Mesodermal cell (in vitro differentiated cells): ENCODE measurements at regions not wholly inside any gene's neighbourhood (a gene's known extent, or its start where the extent isn't known, plus 50 kb on each side); places are given as distances from the start of the nearest gene placed in this dataset.
"Not testable (repeated sequence)": the region's sequence is repeated elsewhere in the genome, so short reads cannot be mapped to it uniquely, and the experiment has no call there.

Source experiments
- H3K27ac ChIP-seq: 2 replicates; pipeline ENCODE4 v1.7.0; 2013; ENCODE audit warnings: mild to moderate bottlenecking, low read depth, low read length, moderate library complexity; ENCODE audit not compliant: severe bottlenecking
- H3K36me3 ChIP-seq: 2 replicates; pipeline ENCODE4 v1.7.1; 2013; ENCODE audit warnings: mild to moderate bottlenecking, low read length, moderate library complexity; ENCODE audit not compliant: control insufficient read depth, insufficient read depth
- H3K4me1 ChIP-seq: one replicate; pipeline ENCODE4 v1.7.1; 2013; ENCODE audit warnings: mild to moderate bottlenecking, low read length; ENCODE audit not compliant: insufficient read depth, control insufficient read depth, poor library complexity, severe bottlenecking
- H3K4me3 ChIP-seq: 2 replicates; pipeline ENCODE4 v1.7.0; 2013; ENCODE audit warnings: low read length, control low read depth, mild to moderate bottlenecking; ENCODE audit not compliant: insufficient read depth, poor library complexity, severe bottlenecking; ENCODE audit errors: extremely low read depth
- H3K9me3 ChIP-seq: 2 replicates; pipeline ENCODE4 v1.7.1; 2013; ENCODE audit warnings: mild to moderate bottlenecking, low read length, moderate library complexity; ENCODE audit not compliant: control insufficient read depth
- whole genome bisulfite sequencing, 2 experiments: methylation state at CpG; one replicate each; pipeline ENCODE4 v1.1.5; 2013; ENCODE audit warnings: missing lambda C conversion rate in 2 of 2; ENCODE audit not compliant: insufficient coverage in 2 of 2; 5-methylcytosine and 5-hydroxymethylcytosine counted together

DNA sequence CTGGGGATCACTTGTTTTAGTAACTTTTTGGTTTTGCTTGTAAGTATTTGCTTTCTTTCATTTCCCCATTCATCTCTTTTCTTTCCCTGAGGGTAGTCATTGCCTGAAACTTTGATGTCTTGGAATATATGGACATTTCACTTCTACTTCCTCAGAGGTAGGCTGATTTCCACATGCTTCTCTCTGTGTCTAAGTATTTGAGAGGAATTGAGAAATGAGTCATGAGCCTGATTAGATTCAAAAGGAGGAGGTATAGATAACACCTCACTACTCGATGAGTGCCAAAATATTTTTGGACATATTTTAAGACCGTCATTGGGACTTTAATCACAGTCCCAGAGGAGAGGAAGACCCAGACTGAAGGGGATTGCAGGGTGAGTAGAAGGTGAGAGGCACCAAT, 480.1 kb upstream of the SGO1 start:
- WGBS, 2 experiments: no CpG with 5 or more reads among the region's 2 CpGs
- peaks cover 7% of the 10 kb centered on the region for H3K4me1 ChIP-seq

DNA sequence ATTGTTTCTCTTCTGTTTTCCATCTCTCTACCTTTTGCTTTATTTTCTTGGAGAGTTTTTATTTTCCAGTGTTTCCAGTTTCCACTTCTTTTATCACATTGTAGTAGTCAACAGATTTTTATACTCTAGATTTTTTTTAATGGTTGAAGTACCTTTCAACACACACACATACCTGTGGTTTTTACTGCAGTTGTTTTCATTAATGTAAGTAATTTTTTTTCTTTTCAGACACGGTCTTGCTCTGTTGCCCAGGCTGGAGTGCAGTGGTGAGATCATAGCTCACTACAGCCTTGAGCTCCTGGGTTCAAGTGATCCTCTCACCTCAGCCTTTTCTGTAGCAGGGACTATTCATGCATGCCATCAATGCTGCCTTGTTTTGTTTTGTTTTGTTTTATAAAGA, 472.5 kb upstream of the SGO1 start:
- WGBS, 2 experiments: 86% methylated on average over 1 of the region's 1 CpG; no CpG with 5 or more reads in 1 of the 2 experiments
- Histone ChIP-seq H3K27ac (no peak overlapping the region), H3K36me3 (no peaks in the 10 kb centered on the region), H3K4me1 (no peaks in the 10 kb centered on the region), H3K4me3 (no peak overlapping the region), H3K9me3 (no peaks in the 10 kb centered on the region)

More for the DNA sequence above, 480.1 kb upstream of the SGO1 start:
- no peak overlapping the region for H3K4me3 ChIP-seq
- no peaks in the 10 kb centered on the region for H3K36me3 ChIP-seq
- H3K9me3 ChIP-seq: no peaks in the 10 kb centered on the region
- no peak overlapping the region for H3K27ac ChIP-seq

DNA sequence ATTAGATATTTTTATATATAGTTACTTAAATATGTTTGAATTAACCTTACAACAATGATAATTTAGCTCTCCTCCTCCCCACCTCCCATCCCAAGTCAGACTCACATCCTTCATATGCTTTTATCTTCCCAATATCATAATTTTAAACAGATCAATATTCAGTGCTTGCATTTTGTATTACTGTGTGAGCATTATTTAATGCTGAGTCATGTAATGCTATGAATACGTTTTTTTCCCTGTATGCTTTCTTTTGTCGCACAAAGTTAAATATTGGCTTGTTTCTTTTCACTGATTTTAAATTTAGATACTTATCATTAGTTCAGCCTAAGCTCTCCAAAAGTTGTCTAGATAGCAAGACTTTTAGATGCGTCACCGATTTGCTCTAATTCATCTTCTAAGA, 471.6 kb upstream of the SGO1 start:
- no peak overlapping the region for H3K27ac ChIP-seq
- no peaks in the 10 kb centered on the region for H3K36me3 ChIP-seq
- H3K9me3 ChIP-seq: no peaks in the 10 kb centered on the region
- 89 to 100% methylated on average over 2 to 3 of the region's 4 CpGs for WGBS, 2 experiments
- H3K4me3 ChIP-seq: no peak overlapping the region
- no peaks in the 10 kb centered on the region for H3K4me1 ChIP-seq

DNA sequence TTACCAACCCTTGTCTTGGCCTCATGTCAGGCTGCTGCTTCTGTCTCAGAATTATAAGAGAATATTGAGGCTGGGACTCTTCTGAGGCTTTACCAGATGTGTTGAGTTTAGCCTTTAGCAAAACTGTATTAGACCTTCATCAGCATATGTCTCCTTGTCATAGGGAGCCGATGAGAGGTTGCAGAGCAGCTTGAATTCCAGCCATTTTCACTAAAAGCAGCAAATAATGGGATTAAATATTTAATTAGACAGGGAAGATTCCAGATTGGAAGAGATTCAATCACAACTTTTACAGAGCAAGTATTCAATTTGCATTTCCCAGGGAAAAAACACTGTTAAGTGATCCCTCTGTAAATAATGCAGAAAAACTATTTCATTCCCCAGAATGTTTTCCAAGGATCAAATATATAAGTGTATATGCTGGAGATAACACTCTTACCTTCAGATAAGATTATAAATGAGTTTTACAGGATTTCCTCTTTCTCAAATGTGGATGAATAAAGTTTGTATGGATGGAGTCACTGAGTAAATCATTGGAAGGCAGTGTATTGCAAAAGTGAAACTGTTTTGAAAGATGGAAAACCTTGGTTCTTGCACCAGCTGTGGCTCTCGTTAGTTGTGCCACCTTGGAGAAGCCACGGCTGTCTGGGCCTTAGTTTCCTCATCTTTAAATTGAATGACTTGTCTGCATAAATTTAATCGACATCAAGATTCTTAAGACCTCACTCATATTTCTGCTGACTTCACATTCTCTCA, 466.4 kb upstream of the SGO1 start:
- H3K4me1 ChIP-seq: no peaks in the 10 kb centered on the region
- no peak overlapping the region for H3K4me3 ChIP-seq
- H3K36me3 ChIP-seq: no peaks in the 10 kb centered on the region
- 87 to 94% methylated on average over 2 of the region's 4 CpGs for WGBS, 2 experiments
- H3K9me3 ChIP-seq: no peaks in the 10 kb centered on the region
- no peak overlapping the region for H3K27ac ChIP-seq

DNA sequence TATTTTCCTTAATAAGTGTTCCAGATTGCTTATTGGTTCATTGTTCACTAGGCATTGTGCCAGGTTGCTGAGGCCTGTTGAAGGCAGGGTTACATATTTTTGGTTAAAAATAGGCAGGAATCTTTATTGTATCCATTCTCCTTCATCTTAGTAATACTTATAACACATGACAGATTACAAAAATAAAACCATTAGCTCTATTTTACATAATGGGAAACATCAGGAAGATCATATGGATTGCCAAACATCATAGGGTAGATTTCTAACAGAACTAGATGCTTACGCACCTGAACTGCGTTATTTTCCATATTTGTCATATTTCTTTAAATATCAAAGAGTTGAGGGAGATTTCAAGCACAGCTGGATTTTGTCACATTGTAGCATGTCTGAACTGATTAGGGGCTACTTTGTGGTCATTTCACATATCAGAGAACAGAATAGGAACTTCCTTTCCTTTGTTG, 462.9 kb upstream of the SGO1 start:
- Histone ChIP-seq H3K4me1 (no peaks in the 10 kb centered on the region), H3K4me3 (no peak overlapping the region), H3K36me3 (no peaks in the 10 kb centered on the region), H3K9me3 (no peaks in the 10 kb centered on the region), H3K27ac (no peak overlapping the region)
- no CpG with 5 or more reads among the region's 2 CpGs for WGBS, 2 experiments

DNA sequence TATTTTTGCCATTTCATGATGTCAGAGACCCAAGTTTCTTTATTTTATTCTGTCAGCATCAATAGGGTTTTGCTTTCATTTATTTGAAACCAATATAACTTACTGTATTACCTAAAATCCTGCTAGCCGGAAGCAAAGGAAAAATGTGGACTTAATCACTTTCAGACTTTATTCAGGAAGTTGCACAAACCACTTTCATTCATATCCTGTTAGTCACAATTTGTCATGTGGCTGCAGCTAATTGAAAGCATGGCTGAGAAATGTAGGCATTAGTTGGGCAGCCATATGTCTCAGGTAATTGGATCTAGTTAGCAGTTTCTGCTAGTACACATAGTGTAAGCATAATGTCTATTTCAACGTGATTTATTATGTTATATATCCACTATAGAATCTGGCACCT, 462.3 kb upstream of the SGO1 start:
- no peaks in the 10 kb centered on the region for H3K9me3 ChIP-seq
- H3K4me3 ChIP-seq: no peak overlapping the region
- WGBS, 2 experiments: 83 to 100% methylated on average over 1 of the region's 2 CpGs
- H3K4me1 ChIP-seq: no peaks in the 10 kb centered on the region
- no peaks in the 10 kb centered on the region for H3K36me3 ChIP-seq
- H3K27ac ChIP-seq: no peak overlapping the region

DNA sequence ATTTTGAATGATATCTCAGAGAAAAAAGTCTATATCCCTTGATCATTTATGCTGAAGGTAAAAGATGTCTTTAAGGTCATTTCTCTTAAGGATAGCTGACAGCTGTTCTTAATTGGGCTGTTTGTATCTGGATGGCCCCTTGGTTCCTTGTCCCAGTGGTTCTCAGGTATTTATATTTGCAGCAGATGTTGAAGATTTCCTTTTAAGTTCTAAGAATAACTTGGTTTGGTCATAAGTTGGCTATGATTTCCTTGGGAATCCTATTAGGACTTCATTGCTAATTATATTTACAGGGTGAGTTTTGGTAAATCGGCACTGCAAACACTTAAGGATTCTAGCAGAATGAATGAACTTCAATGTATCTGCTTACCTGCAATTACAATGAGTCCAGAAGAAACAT, 460.4 kb upstream of the SGO1 start:
- H3K27ac ChIP-seq: no peak overlapping the region
- no peak overlapping the region for H3K4me3 ChIP-seq
- no peaks in the 10 kb centered on the region for H3K36me3 ChIP-seq
- WGBS, 2 experiments: no CpG with 5 or more reads among the region's 1 CpG
- H3K9me3 ChIP-seq: no peaks in the 10 kb centered on the region
- no peaks in the 10 kb centered on the region for H3K4me1 ChIP-seq

DNA sequence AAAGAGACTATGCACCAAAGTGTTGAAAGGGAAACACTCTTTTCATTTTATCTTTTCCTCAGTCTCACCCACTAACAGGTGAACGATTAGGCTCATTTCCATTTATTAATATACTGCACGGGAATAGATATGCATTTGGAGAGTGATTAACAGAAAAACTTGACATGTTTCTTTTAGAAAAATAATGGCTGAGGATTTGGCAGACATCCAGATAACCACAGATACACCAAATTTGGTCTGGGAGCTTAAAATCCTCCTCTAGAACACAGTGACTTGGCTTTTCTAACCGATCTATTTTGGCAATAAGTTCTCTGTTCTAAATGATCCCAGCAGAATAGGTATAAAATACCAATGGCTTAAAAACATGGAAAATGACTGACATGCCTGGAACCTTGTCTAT, 459.3 kb upstream of the SGO1 start:
- Histone ChIP-seq H3K36me3 (no peaks in the 10 kb centered on the region), H3K4me1 (no peaks in the 10 kb centered on the region), H3K4me3 (no peak overlapping the region), H3K27ac (no peak overlapping the region), H3K9me3 (no peaks in the 10 kb centered on the region)
- WGBS, 2 experiments: no CpG with 5 or more reads among the region's 3 CpGs

DNA sequence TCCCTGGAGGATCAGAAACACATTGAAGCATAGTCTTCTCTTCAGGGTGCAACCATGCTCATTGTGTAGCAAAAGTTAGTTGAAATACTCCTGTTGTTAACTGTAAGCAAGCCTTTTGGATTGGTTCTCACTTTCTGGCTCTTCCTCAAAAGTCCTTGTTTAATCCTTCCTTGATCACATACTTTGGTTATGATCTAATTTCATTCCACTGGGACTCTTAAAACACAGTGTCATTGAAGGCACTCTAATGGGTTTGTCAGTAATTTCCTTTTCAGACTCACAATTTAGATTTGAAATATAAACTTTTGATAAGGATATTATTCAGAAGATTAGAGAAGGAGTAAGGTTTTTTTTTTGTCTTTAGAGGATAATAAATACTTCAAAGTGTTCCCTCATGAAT, 451.7 kb upstream of the SGO1 start:
- H3K4me3 ChIP-seq: no peak overlapping the region
- H3K9me3 ChIP-seq: no peaks in the 10 kb centered on the region
- H3K4me1 ChIP-seq: no peaks in the 10 kb centered on the region
- no peak overlapping the region for H3K27ac ChIP-seq
- no peaks in the 10 kb centered on the region for H3K36me3 ChIP-seq

DNA sequence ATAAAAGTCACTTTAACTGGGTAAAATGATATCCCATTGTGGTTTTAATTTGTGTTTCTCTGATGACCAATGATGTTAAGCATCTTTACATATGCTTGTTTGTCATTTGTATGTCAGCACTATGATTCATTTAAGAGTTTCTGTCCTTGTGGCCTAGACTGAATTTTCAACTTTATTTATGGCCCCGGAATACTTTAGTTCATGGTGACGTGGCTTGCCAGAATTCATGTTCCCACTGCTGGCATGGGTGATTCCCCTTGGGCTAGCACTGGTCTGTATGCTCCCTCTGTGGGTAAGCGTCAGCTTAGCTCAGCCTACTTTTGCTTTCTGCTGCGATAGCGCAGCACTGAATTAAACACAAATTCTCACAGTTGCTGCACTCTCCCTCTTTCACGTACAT, 436.3 kb upstream of the SGO1 start:
- 86 to 91% methylated on average over 2 to 3 of the region's 6 CpGs for WGBS, 2 experiments
- no peaks in the 10 kb centered on the region for H3K9me3 ChIP-seq
- no peak overlapping the region for H3K4me3 ChIP-seq
- H3K4me1 ChIP-seq: no peaks in the 10 kb centered on the region
- no peak overlapping the region for H3K27ac ChIP-seq
- no peaks in the 10 kb centered on the region for H3K36me3 ChIP-seq

DNA sequence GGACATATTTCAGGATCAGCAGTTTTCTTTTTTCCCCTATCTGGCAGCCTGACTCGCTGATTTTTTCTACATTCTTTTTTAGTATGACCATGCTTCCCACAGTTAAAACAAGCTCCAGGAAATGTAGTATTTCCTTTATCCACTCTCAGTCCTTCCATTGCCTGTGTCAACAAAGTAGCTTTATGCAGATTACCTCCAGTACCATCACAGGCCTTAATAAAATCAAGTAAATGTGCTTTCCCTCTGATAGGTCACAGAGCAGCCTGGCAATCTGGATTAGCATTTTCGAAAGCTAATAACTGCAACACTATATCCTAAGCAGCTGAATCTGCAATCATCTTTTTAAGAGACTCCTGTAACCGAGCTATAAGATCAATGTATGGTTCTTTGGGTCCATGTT, 432.6 kb upstream of the SGO1 start:
- WGBS, 2 experiments: 100% methylated on average over 1 of the region's 3 CpGs
- H3K27ac ChIP-seq, H3K4me1 ChIP-seq, H3K9me3 ChIP-seq, H3K36me3 ChIP-seq, H3K4me3 ChIP-seq: not testable (repeated sequence)
